Smooth muscle cell (in vitro differentiated cells): ENCODE measurements at regions not wholly inside any gene's neighbourhood (a gene's known extent, or its start where the extent isn't known, plus 50 kb on each side); places are given as distances from the start of the nearest gene placed in this dataset.

Source experiments
- DNase-seq: peaks from one replicate; lab custom pipeline; 2025; ENCODE audit not compliant: unreplicated experiment; lab: John Stamatoyannopoulos, UW
- H2AFZ ChIP-seq: fragments of 200-600 bp; sonication (generic); 2 replicates; pipeline ENCODE4 v1.6.0; 2016; ENCODE audit warnings: antibody characterized with exemption, low read depth, mild to moderate bottlenecking
- H3F3A ChIP-seq: fragments of 200-600 bp; sonication (generic); 2 replicates; pipeline ENCODE4 v1.6.0; 2017; ENCODE audit warnings: antibody characterized with exemption, low read depth
- H3K27ac ChIP-seq: fragments of 200-600 bp; sonication (generic); 2 replicates; pipeline ENCODE4 v1.5.1; 2016; ENCODE audit warnings: low read depth, mild to moderate bottlenecking
- H3K27me3 ChIP-seq: fragments of 200-600 bp; sonication (generic); 2 replicates; pipeline ENCODE4 v1.6.1; 2016; ENCODE audit warnings: low read depth, mild to moderate bottlenecking
- H3K36me3 ChIP-seq: fragments of 200-600 bp; sonication (generic); 2 replicates; pipeline ENCODE4 v1.5.1; 2016; ENCODE audit warnings: low read depth
- H3K4me1 ChIP-seq: fragments of 200-600 bp; sonication (generic); 2 replicates; pipeline ENCODE4 v1.5.1; 2016; ENCODE audit warnings: low read depth
- H3K4me2 ChIP-seq: fragments of 200-600 bp; sonication (generic); 2 replicates; pipeline ENCODE4 v1.6.0; 2016; ENCODE audit warnings: mild to moderate bottlenecking
- H3K4me3 ChIP-seq: fragments of 200-600 bp; sonication (generic); 2 replicates; pipeline ENCODE4 v1.5.1; 2016; ENCODE audit warnings: mild to moderate bottlenecking
- H3K79me2 ChIP-seq: fragments of 200-600 bp; sonication (generic); 2 replicates; pipeline ENCODE4 v1.6.0; 2016; ENCODE audit warnings: low read depth, mild to moderate bottlenecking
- H3K9ac ChIP-seq: fragments of 200-600 bp; sonication (generic); 2 replicates; pipeline ENCODE4 v1.6.0; 2016; ENCODE audit warnings: low read depth
- H3K9me3 ChIP-seq: fragments of 200-600 bp; sonication (generic); replicated peaks from 2 replicates; pipeline ENCODE4 v1.5.1; 2016; ENCODE audit warnings: low read depth
- H4K20me1 ChIP-seq: fragments of 200-600 bp; sonication (generic); 2 replicates; pipeline ENCODE4 v1.6.0; 2016; ENCODE audit warnings: low read depth
- CTCF ChIP-seq: fragments of 200-600 bp; sonication (generic); IDR thresholded peaks from 2 replicates; pipeline ENCODE4 v1.5.1; 2017; ENCODE audit warnings: borderline replicate concordance, mild to moderate bottlenecking, antibody characterized with exemption; ENCODE audit not compliant: insufficient read depth, poor library complexity, severe bottlenecking
- WGBS: methylation state at CpG from one replicate; pipeline ENCODE4 v1.1.7; 2016; ENCODE audit warnings: low lambda C conversion rate; 5-methylcytosine and 5-hydroxymethylcytosine counted together

GRCh38 chr19:29093553-29093908 lies 119.4 kb downstream of the UQCRFS1 start:
- no peak for DNase-seq
- no peak overlapping the region for H3K9ac ChIP-seq
- no peak overlapping the region for H3K27ac ChIP-seq
- whole genome bisulfite sequencing: 86% methylated on average over 6 of the region's 6 CpGs
- H3K4me2 ChIP-seq: no peak overlapping the region
- H3K9me3 ChIP-seq: no peaks in the 10 kb centered on the region
- no peaks in the 10 kb centered on the region for H3K27me3 ChIP-seq
- no peaks in the 10 kb centered on the region for H3K36me3 ChIP-seq
- peaks cover 3% of the 10 kb centered on the region for H3K4me1 ChIP-seq
- H3K4me3 ChIP-seq: no peak overlapping the region
- H3F3A ChIP-seq: no peaks in the 10 kb centered on the region
- no peak overlapping the region for H2AFZ ChIP-seq
- TF ChIP-seq CTCF: no peak
- no peaks in the 10 kb centered on the region for H4K20me1 ChIP-seq
- no peaks in the 10 kb centered on the region for H3K79me2 ChIP-seq

GRCh38 chr19:29092712-29093552 lies 120.0 kb downstream of the UQCRFS1 start:
- Histone ChIP-seq H3K27ac (no peak overlapping the region), H3K79me2 (no peaks in the 10 kb centered on the region), H3K36me3 (no peaks in the 10 kb centered on the region), H3K4me1 (peaks cover 3% of the 10 kb centered on the region), H3K4me2 (no peak overlapping the region), H3K9ac (no peak overlapping the region), H3K9me3 (no peaks in the 10 kb centered on the region), H2AFZ (no peak overlapping the region), H3K27me3 (no peaks in the 10 kb centered on the region), H4K20me1 (no peaks in the 10 kb centered on the region), H3F3A (no peaks in the 10 kb centered on the region), H3K4me3 (no peak overlapping the region)
- 93% methylated on average over 40 of the region's 41 CpGs for WGBS
- TF ChIP-seq CTCF: no peak
- DNase-seq: no peak

- H3K79me2 ChIP-seq: no peaks in the 10 kb centered on the region
- peaks cover 3% of the 10 kb centered on the region for H3K4me1 ChIP-seq
- no peak overlapping the region for H3K4me2 ChIP-seq
- H3K36me3 ChIP-seq: no peaks in the 10 kb centered on the region
- no peaks in the 10 kb centered on the region for H4K20me1 ChIP-seq
- no peak for DNase-seq
- WGBS: 58% methylated on average over 7 of the region's 7 CpGs
- no peaks in the 10 kb centered on the region for H3K27me3 ChIP-seq
- TF ChIP-seq CTCF: no peak
- H3F3A ChIP-seq: no peaks in the 10 kb centered on the region
- no peak overlapping the region for H3K4me3 ChIP-seq
- no peak overlapping the region for H2AFZ ChIP-seq
- no peak overlapping the region for H3K9ac ChIP-seq
- no peak overlapping the region for H3K27ac ChIP-seq
- no peaks in the 10 kb centered on the region for H3K9me3 ChIP-seq
Observed at GRCh38 chr19:29090783-29091526, 122.0 kb downstream of the UQCRFS1 start.
